ENCODE measurements at regions not wholly inside any gene's neighbourhood (a gene's known extent, or its start where the extent isn't known, plus 50 kb on each side); places are given as distances from the start of the nearest gene placed in this dataset.

GRCh38 chr7:101712652-101713051 lies 83.6 kb upstream of the MYL10 start:
- H3K27ac ChIP-seq = no peak overlapping the region
- peaks cover 0 to 10% (median 3%) of the 10 kb centered on the region in 7 donors for H3K27me3 ChIP-seq
- ATAC-seq = no peak
- intact Hi-C loops (cut with DNase I) = no loop called here
- no peaks in the 10 kb centered on the region for H3K9me3 ChIP-seq
- no peak overlapping the region for H3K4me3 ChIP-seq
- TF ChIP-seq CTCF (IDR thresholded peaks at IDR 0.05) = no peak
- no peak for DNase-seq
- 87 to 88% methylated on average over 3 of the region's 3 CpGs for WGBS, 2 donors
- H3K36me3 ChIP-seq = no peaks in the 10 kb centered on the region
- H3K4me1 ChIP-seq = peaks cover 0 to 10% (median 0%) of the 10 kb centered on the region in 9 donors

GRCh38 chr7:101714097-101714496 lies 85.0 kb upstream of the MYL10 start:
- Histone ChIP-seq H3K27me3 (peaks cover 0 to 11% (median 7%) of the 10 kb centered on the region in 7 donors), H3K27ac (no peak overlapping the region), H3K9me3 (no peaks in the 10 kb centered on the region), H3K4me1 (peaks cover 0 to 18% (median 0%) of the 10 kb centered on the region in 9 donors), H3K36me3 (no peaks in the 10 kb centered on the region), H3K4me3 (no peak overlapping the region)
- WGBS, 2 donors = 76 to 81% methylated on average over 7 of the region's 7 CpGs
- DNase-seq (no peak), ATAC-seq (no peak)
- TF ChIP-seq CTCF (IDR thresholded peaks at IDR 0.05) = no peak
- intact Hi-C loops (cut with DNase I) = no loop called here

GRCh38 chr7:101717628-101718357 lies 88.7 kb upstream of the MYL10 start:
- DNase-seq (peak; percentile 10 to 59), ATAC-seq (peak; percentile 20 to 89 (median 66))
- peak overlapping the region in 1 of 10 donors; percentile 16 for H3K4me3 ChIP-seq
- H3K9me3 ChIP-seq = no peaks in the 10 kb centered on the region
- WGBS, 2 donors = 40 to 45% methylated on average over 25 of the region's 25 CpGs
- peaks cover 0 to 18% (median 0%) of the 10 kb centered on the region in 9 donors for H3K4me1 ChIP-seq
- peak overlapping the region in 1 of 10 donors; percentile 80 for H3K27ac ChIP-seq
- H3K36me3 ChIP-seq = no peaks in the 10 kb centered on the region
- TF ChIP-seq CTCF (IDR thresholded peaks at IDR 0.05) = no peak
- peaks cover 0 to 16% (median 7%) of the 10 kb centered on the region in 7 donors for H3K27me3 ChIP-seq
- intact Hi-C loops (cut with DNase I) = no loop called here

GRCh38 chr7:101718363-101719122 lies 89.4 kb upstream of the MYL10 start:
- Histone ChIP-seq H3K4me3 (no peak overlapping the region), H3K9me3 (peaks cover 0 to 3% (median 0%) of the 10 kb centered on the region in 11 donors), H3K27me3 (peaks cover 0 to 16% (median 7%) of the 10 kb centered on the region in 7 donors), H3K4me1 (peaks cover 0 to 18% (median 0%) of the 10 kb centered on the region in 9 donors), H3K36me3 (no peaks in the 10 kb centered on the region), H3K27ac (peak overlapping the region in 1 of 10 donors; percentile 80)
- DNase-seq = no peak
- intact Hi-C loops (cut with DNase I) = no loop called here
- ATAC-seq = peak in 5 of 8 donors; percentile 13 to 60 (median 25)
- TF ChIP-seq CTCF (IDR thresholded peaks at IDR 0.05) = no peak
- WGBS, 2 donors = 82 to 85% methylated on average over 26 of the region's 26 CpGs
